ENCODE measurements at regions not wholly inside any gene's neighbourhood (a gene's known extent, or its start where the extent isn't known, plus 50 kb on each side); places are given as distances from the start of the nearest gene placed in this dataset.
A peak's percentile ranks its signal among the peaks of the same experiment; 100 is the strongest.

DNA sequence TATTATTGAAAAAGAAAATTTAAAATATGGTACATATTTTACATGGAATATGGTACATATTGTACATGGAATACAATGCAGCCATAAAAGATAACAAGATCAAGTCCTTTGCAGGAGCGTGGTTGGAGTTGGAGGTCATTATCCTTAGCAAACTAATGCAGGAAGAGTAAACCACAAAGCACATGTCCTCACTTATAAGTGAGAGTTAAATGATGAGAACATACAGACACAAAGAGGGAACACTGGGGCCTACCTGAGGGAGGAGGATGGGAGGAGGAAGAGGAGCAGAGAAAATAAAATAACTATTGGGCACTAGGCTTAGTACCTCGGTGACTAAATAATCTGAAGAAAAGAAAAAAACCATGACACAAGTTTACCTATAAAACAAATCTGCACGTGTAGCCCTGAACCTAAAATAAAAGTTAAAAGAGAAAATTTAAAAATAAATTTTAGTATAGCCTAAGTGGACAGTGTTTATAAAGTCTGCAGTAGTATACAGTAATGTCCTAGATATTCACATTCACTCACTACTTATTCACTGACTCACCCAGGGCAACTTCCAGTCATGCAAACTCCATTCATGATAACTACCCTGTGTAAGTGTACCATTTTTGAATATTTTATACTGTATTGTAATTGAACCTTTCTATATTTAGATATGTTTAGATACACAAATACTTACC, 204.4 kb downstream of the FAM76B start:
- no peak for DNase-seq (ENCODE audit: low read depth)
- TF ChIP-seq, protein P1, sequence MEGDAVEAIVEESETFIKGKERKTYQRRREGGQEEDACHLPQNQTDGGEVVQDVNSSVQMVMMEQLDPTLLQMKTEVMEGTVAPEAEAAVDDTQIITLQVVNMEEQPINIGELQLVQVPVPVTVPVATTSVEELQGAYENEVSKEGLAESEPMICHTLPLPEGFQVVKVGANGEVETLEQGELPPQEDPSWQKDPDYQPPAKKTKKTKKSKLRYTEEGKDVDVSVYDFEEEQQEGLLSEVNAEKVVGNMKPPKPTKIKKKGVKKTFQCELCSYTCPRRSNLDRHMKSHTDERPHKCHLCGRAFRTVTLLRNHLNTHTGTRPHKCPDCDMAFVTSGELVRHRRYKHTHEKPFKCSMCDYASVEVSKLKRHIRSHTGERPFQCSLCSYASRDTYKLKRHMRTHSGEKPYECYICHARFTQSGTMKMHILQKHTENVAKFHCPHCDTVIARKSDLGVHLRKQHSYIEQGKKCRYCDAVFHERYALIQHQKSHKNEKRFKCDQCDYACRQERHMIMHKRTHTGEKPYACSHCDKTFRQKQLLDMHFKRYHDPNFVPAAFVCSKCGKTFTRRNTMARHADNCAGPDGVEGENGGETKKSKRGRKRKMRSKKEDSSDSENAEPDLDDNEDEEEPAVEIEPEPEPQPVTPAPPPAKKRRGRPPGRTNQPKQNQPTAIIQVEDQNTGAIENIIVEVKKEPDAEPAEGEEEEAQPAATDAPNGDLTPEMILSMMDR (IDR thresholded peaks at IDR 0.05; ENCODE audit: insufficient read depth, low read depth, low read length), result no peak
- no peak overlapping the region for H3K4me3 ChIP-seq (ENCODE audit: low read depth, low read length)

DNA sequence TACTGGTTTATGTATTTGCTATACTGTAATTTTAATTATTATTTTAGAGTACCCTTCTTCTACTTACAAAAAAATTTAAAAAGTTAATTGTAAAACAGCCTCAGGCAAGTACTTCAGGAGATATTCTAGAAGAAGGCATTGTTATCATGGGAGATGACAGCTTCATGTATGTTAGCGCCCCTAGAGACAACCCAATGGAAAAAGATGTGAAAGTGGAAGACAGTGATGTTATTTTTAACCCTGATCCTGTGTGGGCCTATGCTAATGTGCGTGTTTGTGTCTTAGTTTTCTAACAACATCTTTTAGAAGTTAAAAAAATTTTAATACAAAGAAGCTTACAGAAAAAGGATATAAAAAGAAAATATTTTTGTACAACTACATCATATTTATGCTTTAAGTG, 205.0 kb downstream of the FAM76B start:
- TF ChIP-seq, protein P1 (IDR thresholded peaks at IDR 0.05; ENCODE audit: insufficient read depth, low read depth, low read length), result no peak
- DNase-seq (ENCODE audit: low read depth), result no peak
- no peak overlapping the region for H3K4me3 ChIP-seq (ENCODE audit: low read depth, low read length)

DNA sequence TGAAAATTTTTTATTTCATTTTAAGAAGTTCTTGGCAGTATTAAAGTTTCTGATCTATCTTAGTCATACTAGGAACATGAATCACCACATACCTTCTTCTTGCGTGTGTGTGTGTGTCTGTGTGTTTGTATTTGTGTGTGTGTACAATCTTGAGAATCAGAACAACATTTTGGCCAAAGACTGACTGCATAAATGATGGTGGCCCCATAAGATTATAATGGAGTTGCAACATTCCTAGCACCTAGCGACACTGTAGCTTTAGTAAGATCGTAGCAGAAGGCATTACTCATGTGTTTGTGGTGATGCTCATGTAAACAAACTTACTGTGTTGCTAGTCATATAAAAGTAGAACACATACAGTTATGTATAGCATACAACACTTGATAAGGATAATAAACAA, 205.4 kb downstream of the FAM76B start:
- peak; percentile 56 for DNase-seq (ENCODE audit: low read depth)
- TF ChIP-seq, protein P1 (IDR thresholded peaks at IDR 0.05; ENCODE audit: insufficient read depth, low read depth, low read length), result no peak
- no peak overlapping the region for H3K4me3 ChIP-seq (ENCODE audit: low read depth, low read length)

DNA sequence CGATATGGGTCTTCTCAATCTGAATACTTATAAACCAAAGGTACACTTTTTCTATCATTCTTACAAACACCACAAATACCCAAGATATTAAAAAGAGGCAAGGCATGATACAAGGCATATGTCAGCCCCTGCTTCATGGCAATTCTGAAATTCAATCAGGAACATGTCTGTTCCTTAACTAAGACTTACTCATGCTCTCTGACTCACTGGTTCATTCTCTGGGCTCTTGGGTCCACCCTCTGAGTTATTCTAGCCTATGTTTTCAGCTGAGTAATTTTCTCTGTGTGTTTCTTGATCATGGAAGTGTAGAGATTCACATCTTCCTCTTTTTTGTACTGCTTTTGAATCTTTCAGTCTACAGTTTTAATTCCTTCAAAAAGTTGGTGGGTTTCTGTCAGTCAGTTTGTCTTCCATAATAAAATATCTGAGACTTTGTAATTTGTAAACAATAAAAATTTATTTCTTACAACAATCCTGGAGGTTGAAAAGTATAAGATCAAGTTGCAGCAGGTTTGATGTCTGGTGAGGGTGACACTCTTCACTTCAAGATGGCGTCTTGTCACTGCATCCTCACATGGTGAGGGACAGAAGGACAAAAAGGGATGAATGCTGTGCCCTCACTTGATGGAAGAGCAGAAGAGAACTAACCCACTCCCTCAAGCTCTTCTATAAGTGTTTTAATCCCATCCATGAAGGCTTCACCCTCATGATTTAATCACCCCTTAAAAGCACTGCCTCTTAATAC, 211.7 kb downstream of the FAM76B start:
- TF ChIP-seq, protein P1 (IDR thresholded peaks at IDR 0.05; ENCODE audit: insufficient read depth, low read depth, low read length), result no peak
- no peak for DNase-seq (ENCODE audit: low read depth)
- no peak overlapping the region for H3K4me3 ChIP-seq (ENCODE audit: low read depth, low read length)

DNA sequence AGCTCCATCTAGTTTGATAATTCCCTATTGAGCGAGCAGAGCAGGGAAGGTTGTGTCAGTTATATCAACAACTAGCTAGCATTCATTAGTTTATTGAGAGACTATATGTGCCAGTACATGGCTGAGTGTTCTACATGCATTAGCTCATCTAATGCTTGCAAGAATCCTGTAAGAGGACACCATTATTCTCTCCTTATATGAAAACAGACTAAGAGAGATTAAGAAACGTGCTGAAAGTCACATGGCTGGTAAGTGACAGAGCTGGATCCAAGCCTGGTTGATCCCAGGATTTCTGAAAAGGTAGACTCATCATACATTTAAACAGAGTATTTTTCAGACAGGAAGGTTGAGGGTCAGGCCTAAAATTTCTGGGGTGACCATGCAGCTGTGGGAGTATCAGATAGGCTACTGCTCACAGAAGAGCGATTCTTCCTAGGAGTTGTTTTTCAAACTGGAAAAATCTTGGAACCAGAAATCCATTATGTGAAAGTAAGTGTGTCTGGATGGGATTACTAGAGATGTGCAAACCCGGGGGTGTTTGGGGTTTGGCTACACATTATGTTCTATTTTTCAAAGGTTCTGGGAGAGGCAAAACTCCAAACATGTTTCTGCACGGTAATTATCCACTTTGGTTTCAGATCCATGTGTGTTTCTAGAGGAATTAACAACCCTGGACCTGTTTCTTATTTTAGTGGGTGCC, 213.3 kb downstream of the FAM76B start:
- no peak overlapping the region for H3K4me3 ChIP-seq (ENCODE audit: low read depth, low read length)
- TF ChIP-seq, protein P1 (IDR thresholded peaks at IDR 0.05; ENCODE audit: insufficient read depth, low read depth, low read length), result no peak
- DNase-seq (ENCODE audit: low read depth), result no peak

DNA sequence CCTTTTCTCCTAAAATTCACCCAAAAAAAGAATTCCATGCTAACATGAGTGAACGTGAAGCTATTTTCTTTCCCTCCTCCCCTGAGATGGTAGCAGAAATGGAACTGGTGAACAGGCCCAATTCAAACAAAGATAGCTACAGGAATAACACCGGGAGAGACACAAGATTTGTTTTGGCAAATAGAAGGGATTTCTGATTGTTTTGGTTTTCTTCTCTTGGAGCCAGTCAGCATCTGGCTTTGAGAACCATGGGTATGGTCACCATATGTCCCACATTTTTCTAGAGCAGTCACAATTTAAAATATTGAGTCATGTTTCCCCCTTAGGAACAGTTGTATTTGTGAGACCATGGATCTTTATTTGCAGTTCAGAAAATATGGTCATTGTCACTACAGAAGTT, 214.1 kb downstream of the FAM76B start:
- no peak for DNase-seq (ENCODE audit: low read depth)
- H3K4me3 ChIP-seq (ENCODE audit: low read depth, low read length), result no peak overlapping the region
- TF ChIP-seq, protein P1 (IDR thresholded peaks at IDR 0.05; ENCODE audit: insufficient read depth, low read depth, low read length), result no peak

All from fibroblast of villous mesenchyme (primary cell).